Endothelial cell of umbilical vein (primary cell): ENCODE measurements at regions not wholly inside any gene's neighbourhood (a gene's known extent, or its start where the extent isn't known, plus 50 kb on each side); places are given as distances from the start of the nearest gene placed in this dataset.
"Not testable (repeated sequence)": the region's sequence is repeated elsewhere in the genome, so short reads cannot be mapped to it uniquely, and the experiment has no call there.

Experiments
- CTCF ChIP-seq, 2 donors: IDR thresholded peaks; 1 replicate in 1 of 2; 2 replicates in 1 of 2; pipeline ENCODE4 v1.5.1; 2011; ENCODE audit warnings: low read length in 2 of 2, mild to moderate bottlenecking in 2 of 2, moderate library complexity in 2 of 2, control low read depth in 1 of 2, inconsistent platforms in 1 of 2, low read depth in 1 of 2; ENCODE audit not compliant: insufficient read depth in 1 of 2; ENCODE audit errors: extremely low read depth in 1 of 2
- EZH2 ChIP-seq: IDR thresholded peaks from 2 replicates; pipeline ENCODE4 v1.6.1; 2012; ENCODE audit warnings: borderline replicate concordance, low read depth, mild to moderate bottlenecking, moderate library complexity, low read length, inconsistent platforms; ENCODE audit not compliant: severe bottlenecking
- MYC ChIP-seq: IDR thresholded peaks from one replicate; pipeline ENCODE4 v1.6.1; 2011; ENCODE audit warnings: mild to moderate bottlenecking, low read depth, low read length
- POLR2A ChIP-seq: IDR thresholded peaks from 2 replicates; pipeline ENCODE4 v1.6.1; 2012; ENCODE audit warnings: low read depth, mild to moderate bottlenecking, control low read depth, low read length
- POLR2AphosphoS5 ChIP-seq: IDR thresholded peaks from 2 replicates; pipeline ENCODE4 v1.6.1; 2012; ENCODE audit warnings: low read depth, mild to moderate bottlenecking, control low read depth, low read length, moderate library complexity; ENCODE audit not compliant: insufficient read depth

DNA sequence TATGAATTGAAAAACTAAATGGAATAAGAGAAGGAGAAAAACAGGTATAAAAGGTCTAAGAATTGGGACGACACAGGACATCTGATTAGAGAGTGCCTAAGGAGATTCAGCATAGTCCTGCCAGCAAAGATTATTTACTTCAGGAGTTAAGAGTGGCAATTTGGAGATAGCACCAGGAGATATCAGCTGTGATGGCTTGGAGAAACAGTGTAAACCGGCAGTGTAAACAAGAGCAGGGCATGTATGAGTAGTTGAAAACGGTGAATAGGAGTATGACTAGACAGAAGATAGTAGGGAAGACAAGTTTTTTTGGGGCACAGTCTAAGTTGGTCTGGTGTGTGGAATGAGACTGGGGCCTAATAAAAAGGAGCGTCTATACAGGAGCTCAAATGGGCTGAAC is 924.9 kb downstream of the QKI start:
- not testable (repeated sequence) for TF ChIP-seq MYC; CTCF (IDR thresholded peaks at IDR 0.05; ENCODE audit: extremely low read depth in 1 of 2, insufficient read depth in 1 of 2, low read depth in 1 of 2, low read length in 2 of 2); POLR2A; EZH2; POLR2AphosphoS5
